Panc1 (cell line): ENCODE measurements at regions not wholly inside any gene's neighbourhood (a gene's known extent, or its start where the extent isn't known, plus 50 kb on each side); places are given as distances from the start of the nearest gene placed in this dataset.

Experiments
- CTCF ChIP-seq: fragments of 450-650 bp; IDR thresholded peaks from 2 replicates; pipeline ENCODE4 v1.5.1; 2017; ENCODE audit warnings: mild to moderate bottlenecking
- POLR2AphosphoS5 ChIP-seq: IDR thresholded peaks from 2 replicates; pipeline ENCODE4 v1.6.1; 2012; ENCODE audit warnings: mild to moderate bottlenecking, low read depth, low read length, moderate library complexity
- REST ChIP-seq, 2 experiments: IDR thresholded peaks; 2 replicates each; pipeline ENCODE4 v1.6.1; 2011 to 2012; ENCODE audit warnings: low read depth in 2 of 2, control low read depth in 1 of 2, low read length in 1 of 2, mild to moderate bottlenecking in 1 of 2, moderate library complexity in 1 of 2; ENCODE audit not compliant: insufficient read depth in 1 of 2

GRCh38 chr6:170062915-170063241, 228.0 kb downstream of the DLL1 start:
- TF ChIP-seq CTCF (no peak), POLR2AphosphoS5 (no peak), REST (IDR thresholded peaks at IDR 0.05; ENCODE audit: insufficient read depth in 1 of 2, low read depth in 2 of 2, low read length in 1 of 2) (no peak)
